ENCODE measurements at regions not wholly inside any gene's neighbourhood (a gene's known extent, or its start where the extent isn't known, plus 50 kb on each side); places are given as distances from the start of the nearest gene placed in this dataset.
A peak's percentile ranks its signal among the peaks of the same experiment; 100 is the strongest.

- H3K4me3 ChIP-seq (ENCODE audit: low read depth, low read length): no peak overlapping the region
- no peak for DNase-seq (ENCODE audit: low read depth, low spot score)
- in situ Hi-C loops (cut with HindIII; ENCODE audit: low sequenced_read_pairs): no loop called here
- TF ChIP-seq CTCF (IDR thresholded peaks at IDR 0.05; ENCODE audit: low read depth, low read length): no peak
Measured at GRCh38 chr14:34090451-34090850, 139.6 kb upstream of the EGLN3 start.

- H3K4me3 ChIP-seq (ENCODE audit: low read depth, low read length): no peak overlapping the region
- TF ChIP-seq CTCF (IDR thresholded peaks at IDR 0.05; ENCODE audit: low read depth, low read length): no peak
- in situ Hi-C loops (cut with HindIII; ENCODE audit: low sequenced_read_pairs): no loop called here
- no peak for DNase-seq (ENCODE audit: low read depth, low spot score)
Measured at GRCh38 chr14:34088914-34089313, 138.0 kb upstream of the EGLN3 start.

DNA sequence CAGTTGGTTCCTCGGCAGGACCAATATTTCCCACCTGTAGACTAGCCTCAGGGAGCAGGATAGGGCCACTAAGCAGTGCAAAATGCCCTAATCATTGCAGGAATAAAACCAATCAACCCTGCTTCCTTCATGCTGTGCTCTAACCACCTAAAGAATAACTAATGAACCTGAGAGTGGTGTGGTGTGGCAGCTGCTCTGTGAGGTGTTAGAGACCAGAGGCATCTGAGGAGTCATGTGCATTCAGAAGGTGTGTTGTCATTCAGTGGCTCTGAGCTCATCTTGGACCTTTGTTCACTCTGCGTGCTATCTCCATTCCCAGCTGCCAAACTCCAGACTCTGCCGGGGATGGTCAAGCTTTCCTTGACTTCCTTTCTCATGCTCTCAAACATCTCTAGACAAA, 136.7 kb upstream of the EGLN3 start:
- no peak for TF ChIP-seq CTCF (IDR thresholded peaks at IDR 0.05; ENCODE audit: low read depth, low read length)
- no peak overlapping the region for H3K4me3 ChIP-seq (ENCODE audit: low read depth, low read length)
- no peak for DNase-seq (ENCODE audit: low read depth, low spot score)
- in situ Hi-C loops (cut with HindIII; ENCODE audit: low sequenced_read_pairs): no loop called here

DNA sequence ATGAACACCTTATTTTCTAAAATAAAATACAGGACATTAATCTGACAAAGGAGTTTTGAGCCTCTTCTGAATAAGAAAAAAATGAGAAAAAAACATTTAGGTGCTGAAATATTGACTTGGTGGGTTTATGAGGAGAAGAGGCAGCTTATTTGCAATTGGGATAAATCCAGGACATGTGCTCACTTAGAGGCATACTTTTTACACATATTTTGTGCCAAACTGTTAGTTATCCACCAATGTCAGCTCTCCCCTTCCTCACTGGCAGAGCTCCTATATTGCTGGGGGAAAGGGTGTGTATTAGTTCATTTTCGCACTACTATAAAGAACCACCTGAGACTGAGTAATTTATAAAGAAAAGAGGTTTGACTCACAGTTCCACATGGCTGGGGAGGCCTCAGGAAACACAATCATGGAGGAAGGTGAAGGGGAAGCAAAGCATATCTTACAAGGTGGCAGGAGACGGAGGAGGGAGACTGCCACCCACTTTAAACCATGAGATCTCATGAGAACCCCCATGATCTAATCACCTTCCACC, 135.4 kb upstream of the EGLN3 start:
- no peak for TF ChIP-seq CTCF (IDR thresholded peaks at IDR 0.05; ENCODE audit: low read depth, low read length)
- H3K4me3 ChIP-seq (ENCODE audit: low read depth, low read length): no peak overlapping the region
- in situ Hi-C loops (cut with HindIII; ENCODE audit: low sequenced_read_pairs): no loop called here
- DNase-seq (ENCODE audit: low read depth, low spot score): no peak

- in situ Hi-C loops (cut with HindIII; ENCODE audit: low sequenced_read_pairs): no loop called here
- DNase-seq (ENCODE audit: low read depth, low spot score): no peak
- no peak for TF ChIP-seq CTCF (IDR thresholded peaks at IDR 0.05; ENCODE audit: low read depth, low read length)
- no peak overlapping the region for H3K4me3 ChIP-seq (ENCODE audit: low read depth, low read length)
Measured at GRCh38 chr14:34085695-34086094, 134.8 kb upstream of the EGLN3 start.

DNA sequence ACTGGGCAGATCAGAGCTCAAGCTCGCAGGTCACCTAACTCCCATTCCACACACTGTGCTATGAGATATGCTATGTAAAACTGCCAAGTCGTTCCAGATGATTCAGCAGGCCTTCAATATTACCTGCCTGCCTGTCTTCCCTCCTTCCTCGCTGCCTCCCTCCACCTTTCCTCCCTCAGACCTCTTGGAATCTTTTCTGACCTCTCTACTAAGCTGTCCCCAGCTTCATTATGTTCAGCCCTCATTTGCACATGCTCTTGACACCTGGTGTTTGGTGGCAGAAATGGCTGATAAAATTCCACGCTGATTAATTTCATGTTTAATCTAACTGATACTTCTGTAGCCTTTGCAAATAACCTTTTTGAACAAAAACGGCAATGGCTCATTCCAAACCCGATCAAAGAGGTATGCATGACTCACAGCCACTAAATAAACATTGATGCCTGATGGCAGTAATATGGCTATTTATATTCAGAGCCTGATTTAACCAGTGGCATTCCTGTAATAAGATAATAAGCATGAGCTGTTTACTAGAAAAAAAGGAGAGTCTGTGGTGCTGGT, 130.8 kb upstream of the EGLN3 start:
- in situ Hi-C loops (cut with HindIII; ENCODE audit: low sequenced_read_pairs): no loop called here
- H3K4me3 ChIP-seq (ENCODE audit: low read depth, low read length): no peak overlapping the region
- no peak for TF ChIP-seq CTCF (IDR thresholded peaks at IDR 0.05; ENCODE audit: low read depth, low read length)
- DNase-seq (ENCODE audit: low read depth, low spot score): peak; percentile 65
